Fibroblast of the aortic adventitia (primary cell): ENCODE measurements at regions not wholly inside any gene's neighbourhood (a gene's known extent, or its start where the extent isn't known, plus 50 kb on each side); places are given as distances from the start of the nearest gene placed in this dataset.

Experiments used
- DNase-seq: peaks from one replicate; pipeline ENCODE4 v3.0.0-alpha.2; 2010; ENCODE audit warnings: low read depth
- H3K4me3 ChIP-seq: 2 replicates; pipeline ENCODE4 v1.5.1; 2011; ENCODE audit warnings: low read depth, mild to moderate bottlenecking, control low read depth, low read length, moderate library complexity
- TF ChIP-seq, protein P1 (sequence below): IDR thresholded peaks from 2 replicates; pipeline ENCODE4 v1.5.1; 2011; ENCODE audit warnings: mild to moderate bottlenecking, low read length, control low read depth, inconsistent platforms; ENCODE audit not compliant: insufficient read depth

- peak; percentile 15 for DNase-seq
- TF ChIP-seq, protein P1, sequence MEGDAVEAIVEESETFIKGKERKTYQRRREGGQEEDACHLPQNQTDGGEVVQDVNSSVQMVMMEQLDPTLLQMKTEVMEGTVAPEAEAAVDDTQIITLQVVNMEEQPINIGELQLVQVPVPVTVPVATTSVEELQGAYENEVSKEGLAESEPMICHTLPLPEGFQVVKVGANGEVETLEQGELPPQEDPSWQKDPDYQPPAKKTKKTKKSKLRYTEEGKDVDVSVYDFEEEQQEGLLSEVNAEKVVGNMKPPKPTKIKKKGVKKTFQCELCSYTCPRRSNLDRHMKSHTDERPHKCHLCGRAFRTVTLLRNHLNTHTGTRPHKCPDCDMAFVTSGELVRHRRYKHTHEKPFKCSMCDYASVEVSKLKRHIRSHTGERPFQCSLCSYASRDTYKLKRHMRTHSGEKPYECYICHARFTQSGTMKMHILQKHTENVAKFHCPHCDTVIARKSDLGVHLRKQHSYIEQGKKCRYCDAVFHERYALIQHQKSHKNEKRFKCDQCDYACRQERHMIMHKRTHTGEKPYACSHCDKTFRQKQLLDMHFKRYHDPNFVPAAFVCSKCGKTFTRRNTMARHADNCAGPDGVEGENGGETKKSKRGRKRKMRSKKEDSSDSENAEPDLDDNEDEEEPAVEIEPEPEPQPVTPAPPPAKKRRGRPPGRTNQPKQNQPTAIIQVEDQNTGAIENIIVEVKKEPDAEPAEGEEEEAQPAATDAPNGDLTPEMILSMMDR, result no peak
- no peak overlapping the region for H3K4me3 ChIP-seq
These were observed 358.9 kb downstream of the ACTL7B start for GRCh38 chr9:108496846-108497245.

DNA sequence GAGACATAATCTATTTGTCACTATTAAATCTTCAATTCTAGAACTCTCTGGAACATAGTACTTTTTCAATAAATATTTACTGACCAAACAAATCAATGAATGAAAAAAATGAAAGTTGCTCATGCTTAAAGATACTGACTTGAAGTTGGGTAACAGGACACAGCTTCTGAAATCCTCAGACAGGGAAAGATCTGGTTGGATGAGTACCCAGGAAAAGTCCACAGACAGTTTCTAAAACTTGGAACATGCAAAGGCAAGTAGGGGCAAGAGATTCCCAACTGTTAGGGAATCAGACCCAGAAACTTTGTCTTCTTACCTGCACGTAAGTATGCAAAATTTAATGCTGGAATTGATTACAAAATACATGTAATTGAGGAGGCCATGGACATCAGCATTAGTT is 366.2 kb downstream of the ACTL7B start:
- TF ChIP-seq, protein P1, result no peak
- DNase-seq, result no peak
- H3K4me3 ChIP-seq, result no peak overlapping the region

GRCh38 chr9:108486831-108487230 is 369.0 kb downstream of the ACTL7B start:
- DNase-seq, result no peak
- no peak overlapping the region for H3K4me3 ChIP-seq
- TF ChIP-seq, protein P1, result no peak

- TF ChIP-seq, protein P1, result no peak
- H3K4me3 ChIP-seq, result no peak overlapping the region
- DNase-seq, result no peak
These were observed 371.3 kb downstream of the ACTL7B start for GRCh38 chr9:108484468-108484867.

GRCh38 chr9:108483676-108484075 is 372.1 kb downstream of the ACTL7B start:
- H3K4me3 ChIP-seq, result no peak overlapping the region
- TF ChIP-seq, protein P1, result no peak
- DNase-seq, result no peak

GRCh38 chr9:108479989-108480652 is 375.7 kb downstream of the ACTL7B start:
- H3K4me3 ChIP-seq, result no peak overlapping the region
- no peak for DNase-seq
- TF ChIP-seq, protein P1, result no peak
